Duodenal mucosa (tissue), 2 donors: ENCODE measurements at regions not wholly inside any gene's neighbourhood (a gene's known extent, or its start where the extent isn't known, plus 50 kb on each side); places are given as distances from the start of the nearest gene placed in this dataset.

Experiments used
- H3K27ac ChIP-seq: one replicate; pipeline ENCODE4 v1.7.0; 2013; ENCODE audit warnings: low read depth, low read length
- H3K27me3 ChIP-seq, 2 donors: one replicate each; pipeline ENCODE4 v1.7.0; 2013; ENCODE audit warnings: low read length in 2 of 2, control low read depth in 1 of 2; ENCODE audit not compliant: insufficient read depth in 2 of 2, control insufficient read depth in 1 of 2
- H3K36me3 ChIP-seq, 2 donors: one replicate each; pipeline ENCODE4 v1.7.0; 2013; ENCODE audit warnings: low read length in 2 of 2, control low read depth in 1 of 2; ENCODE audit not compliant: insufficient read depth in 2 of 2, control insufficient read depth in 1 of 2
- H3K4me1 ChIP-seq, 2 donors: one replicate each; pipeline ENCODE4 v1.7.0; 2013; ENCODE audit warnings: low read length in 2 of 2, control low read depth in 1 of 2; ENCODE audit not compliant: insufficient read depth in 2 of 2, control insufficient read depth in 1 of 2
- H3K4me3 ChIP-seq, 2 donors: one replicate each; pipeline ENCODE4 v1.7.0; 2013; ENCODE audit warnings: low read length in 2 of 2, low read depth in 1 of 2
- H3K9ac ChIP-seq, 2 donors: one replicate each; pipeline ENCODE4 v1.7.0; 2013; ENCODE audit warnings: low read length in 2 of 2, low read depth in 1 of 2
- H3K9me3 ChIP-seq, 2 donors: one replicate each; pipeline ENCODE4 v1.7.0; 2013; ENCODE audit warnings: low read length in 2 of 2, control low read depth in 1 of 2; ENCODE audit not compliant: control insufficient read depth in 1 of 2

DNA sequence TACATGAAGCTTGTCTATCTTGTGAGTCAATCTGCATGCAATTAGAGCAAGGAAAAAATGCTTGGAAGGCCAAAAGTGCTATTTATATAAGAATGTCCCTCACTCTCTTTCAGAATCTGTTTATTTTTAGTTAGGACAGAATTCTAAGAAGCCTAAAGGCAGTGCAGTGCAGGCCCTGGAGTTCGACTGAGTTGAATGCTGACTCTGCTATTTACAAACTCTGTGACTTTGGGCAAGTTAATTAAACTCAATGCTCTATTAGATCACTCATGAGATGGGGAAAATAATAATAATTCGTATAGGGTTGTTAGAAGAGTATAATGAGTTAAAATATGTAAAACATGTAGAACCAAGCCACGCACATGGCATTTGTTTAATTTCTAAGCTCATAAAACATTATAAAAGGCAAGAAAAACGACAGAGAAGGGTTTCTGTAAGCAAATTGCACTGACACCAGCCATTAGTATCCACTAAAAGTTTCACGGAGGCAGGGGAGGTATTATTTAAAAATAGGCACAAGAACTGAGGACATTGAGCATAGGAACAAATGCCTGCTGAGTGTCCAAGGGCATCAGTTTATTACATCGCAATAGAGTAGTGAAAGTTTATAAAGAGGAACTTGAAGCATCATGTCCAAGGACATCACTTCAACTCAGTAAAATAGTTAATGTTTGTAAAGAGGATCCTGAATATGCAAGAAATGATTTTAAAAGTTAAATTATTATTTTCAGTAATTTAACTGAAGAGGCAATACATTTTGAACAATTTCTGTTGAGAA is 115.0 kb upstream of the INPP4B start:
- Histone ChIP-seq H3K9me3 (no peaks in the 10 kb centered on the region), H3K27ac (no peak overlapping the region)

DNA sequence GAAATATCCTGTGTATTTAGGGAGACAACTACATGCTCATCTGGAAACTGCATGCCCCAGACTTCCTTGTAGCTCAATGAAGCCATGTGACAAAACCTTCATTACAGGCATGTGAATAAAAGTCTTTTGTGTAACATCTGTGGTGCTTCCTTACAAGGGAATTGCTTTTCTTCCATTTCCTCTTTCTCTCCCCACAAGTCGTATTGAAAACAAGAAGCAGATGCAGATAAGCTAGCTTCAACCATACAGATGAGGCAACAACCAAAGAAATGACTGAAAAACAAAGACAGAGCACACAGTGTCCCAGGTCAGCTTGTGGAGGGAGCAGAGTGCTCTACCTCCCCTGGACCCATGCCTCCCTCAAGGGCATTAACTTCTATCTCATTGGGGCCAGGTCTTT is 115.8 kb upstream of the INPP4B start:
- Histone ChIP-seq H3K9ac (no peak overlapping the region), H3K27ac (no peak overlapping the region), H3K36me3 (no peaks in the 10 kb centered on the region), H3K4me3 (no peak overlapping the region), H3K27me3 (no peaks in the 10 kb centered on the region), H3K9me3 (no peaks in the 10 kb centered on the region), H3K4me1 (no peaks in the 10 kb centered on the region)

More for the DNA sequence above, 115.0 kb upstream of the INPP4B start:
- Histone ChIP-seq H3K9ac (no peak overlapping the region), H3K27me3 (no peaks in the 10 kb centered on the region), H3K36me3 (no peaks in the 10 kb centered on the region), H3K4me1 (no peaks in the 10 kb centered on the region), H3K4me3 (no peak overlapping the region)

DNA sequence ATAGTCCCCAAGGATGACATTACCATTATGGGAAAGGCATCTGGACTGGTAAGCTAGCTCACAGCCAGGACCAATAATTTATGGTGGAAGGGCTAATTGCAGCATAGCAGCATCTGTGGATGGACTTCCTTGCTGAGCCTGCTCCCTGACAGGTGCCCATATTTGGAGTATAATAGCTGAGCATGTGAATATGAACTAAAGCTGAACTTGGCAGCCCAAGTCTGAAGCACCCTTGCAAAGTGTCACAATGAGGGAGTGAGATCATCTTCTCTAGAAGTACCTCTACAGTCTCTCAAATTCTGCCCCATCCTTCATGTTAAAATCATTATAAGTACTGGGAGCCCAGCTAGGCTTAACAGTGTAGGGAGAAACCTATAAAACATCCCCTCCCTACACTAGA is 128.2 kb upstream of the INPP4B start:
- Histone ChIP-seq H3K4me1 (no peaks in the 10 kb centered on the region), H3K27me3 (no peaks in the 10 kb centered on the region), H3K4me3 (no peak overlapping the region), H3K9me3 (no peaks in the 10 kb centered on the region), H3K27ac (no peak overlapping the region), H3K36me3 (no peaks in the 10 kb centered on the region), H3K9ac (no peak overlapping the region)

DNA sequence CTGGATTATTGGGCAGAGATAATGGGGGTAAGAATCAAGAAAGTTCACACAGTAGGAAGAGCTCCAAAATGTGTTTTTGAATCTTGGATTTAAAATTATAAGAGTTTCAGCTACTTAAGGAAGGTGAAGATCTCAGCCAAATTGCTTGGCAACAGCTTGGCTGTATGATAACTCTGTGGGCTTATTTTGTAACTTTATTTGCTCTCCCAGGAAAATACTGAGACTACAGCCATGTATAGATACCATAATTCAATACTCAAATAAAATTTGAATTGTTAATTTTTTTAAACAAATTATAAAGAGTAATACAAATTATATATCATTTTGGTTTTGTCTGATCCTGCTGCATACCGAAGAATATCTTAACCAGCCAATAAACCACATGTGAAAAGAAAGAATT is 129.5 kb upstream of the INPP4B start:
- Histone ChIP-seq H3K4me1 (no peaks in the 10 kb centered on the region), H3K27me3 (no peaks in the 10 kb centered on the region), H3K4me3 (no peak overlapping the region), H3K27ac (no peak overlapping the region), H3K9me3 (no peaks in the 10 kb centered on the region), H3K36me3 (no peaks in the 10 kb centered on the region), H3K9ac (no peak overlapping the region)

DNA sequence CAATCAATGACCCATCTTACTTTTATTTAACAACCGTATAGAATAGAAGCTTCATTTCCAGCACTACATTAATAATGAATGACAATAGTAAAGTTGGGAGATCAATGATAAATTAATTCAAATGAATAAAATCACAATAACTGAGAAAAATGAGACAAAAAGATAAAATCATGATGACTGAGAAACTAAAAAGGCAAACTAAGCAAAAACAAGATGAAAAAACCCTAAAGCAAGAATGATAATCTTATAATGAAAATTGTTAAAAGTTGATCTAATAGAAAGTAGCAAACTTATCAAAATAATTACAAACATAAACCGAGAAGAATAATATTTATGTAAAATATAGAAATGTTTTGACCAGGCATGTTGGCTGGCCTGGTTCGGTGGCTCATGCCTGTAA is 130.4 kb upstream of the INPP4B start:
- Histone ChIP-seq H3K36me3 (no peaks in the 10 kb centered on the region), H3K27me3 (no peaks in the 10 kb centered on the region), H3K9me3 (no peaks in the 10 kb centered on the region), H3K9ac (no peak overlapping the region), H3K4me1 (no peaks in the 10 kb centered on the region), H3K27ac (no peak overlapping the region), H3K4me3 (no peak overlapping the region)

DNA sequence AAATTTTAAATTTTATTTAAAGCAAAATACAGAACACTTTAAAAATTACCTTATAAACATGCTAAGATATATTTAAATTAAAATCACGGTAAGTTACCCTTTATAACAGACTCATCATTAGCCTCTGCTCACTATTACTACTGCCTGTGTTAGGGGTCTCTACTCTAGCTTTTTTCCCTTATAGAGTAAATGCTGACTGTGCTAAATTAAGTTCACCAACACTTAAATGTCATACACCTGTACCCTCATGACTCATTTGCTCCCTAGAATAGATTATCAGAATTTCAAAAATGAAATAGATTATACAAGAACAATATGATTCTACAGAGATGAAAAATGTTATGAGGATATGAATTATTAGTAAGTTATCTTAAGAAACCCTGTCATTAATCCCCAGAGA is 131.1 kb upstream of the INPP4B start:
- Histone ChIP-seq H3K4me3 (no peak overlapping the region), H3K27ac (no peak overlapping the region), H3K9ac (no peak overlapping the region), H3K27me3 (no peaks in the 10 kb centered on the region), H3K36me3 (no peaks in the 10 kb centered on the region), H3K4me1 (no peaks in the 10 kb centered on the region), H3K9me3 (no peaks in the 10 kb centered on the region)

DNA sequence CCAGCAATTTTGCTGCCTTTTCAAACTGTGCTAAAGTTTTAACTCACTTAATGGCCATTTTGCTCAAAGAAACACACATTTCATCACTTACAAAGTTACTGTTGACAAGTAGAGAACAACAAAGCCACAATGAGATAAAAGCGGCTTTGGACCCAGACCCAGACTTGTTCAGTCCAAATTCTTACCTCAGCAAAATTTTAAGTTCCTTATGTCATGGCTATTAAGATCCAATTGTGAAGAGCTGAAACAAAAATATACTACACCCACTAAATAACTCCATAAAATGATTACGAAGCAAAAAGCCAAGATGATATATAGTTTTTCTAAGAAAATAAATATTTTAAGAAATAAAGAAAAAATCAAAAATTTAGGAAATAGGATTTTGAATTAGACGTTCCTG is 137.0 kb upstream of the INPP4B start:
- Histone ChIP-seq H3K27ac (no peak overlapping the region), H3K9ac (no peak overlapping the region), H3K36me3 (no peaks in the 10 kb centered on the region), H3K9me3 (no peaks in the 10 kb centered on the region), H3K4me1 (no peaks in the 10 kb centered on the region), H3K4me3 (no peak overlapping the region), H3K27me3 (no peaks in the 10 kb centered on the region)

DNA sequence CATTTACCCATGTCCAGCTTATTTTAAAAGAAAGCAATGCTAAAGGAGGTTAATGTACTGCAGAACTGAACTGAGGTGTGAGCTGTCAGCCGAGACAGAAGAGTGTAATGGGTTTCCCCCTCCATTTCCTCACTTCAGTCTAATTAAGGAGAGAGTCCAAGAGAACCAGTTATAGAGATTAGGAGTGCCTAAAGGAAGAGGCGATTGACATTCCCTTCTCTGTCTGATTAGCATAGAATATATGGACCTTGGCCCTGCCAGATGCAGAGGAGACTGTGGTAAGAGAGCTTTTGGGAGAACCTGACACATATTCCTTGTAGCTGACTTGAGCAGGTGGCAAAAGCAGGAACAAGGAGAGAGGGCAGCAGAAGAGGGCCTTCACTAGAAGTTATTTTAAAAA is 137.5 kb upstream of the INPP4B start:
- Histone ChIP-seq H3K27me3 (no peaks in the 10 kb centered on the region), H3K36me3 (no peaks in the 10 kb centered on the region), H3K9ac (no peak overlapping the region), H3K4me1 (no peaks in the 10 kb centered on the region), H3K4me3 (no peak overlapping the region), H3K27ac (no peak overlapping the region), H3K9me3 (no peaks in the 10 kb centered on the region)

DNA sequence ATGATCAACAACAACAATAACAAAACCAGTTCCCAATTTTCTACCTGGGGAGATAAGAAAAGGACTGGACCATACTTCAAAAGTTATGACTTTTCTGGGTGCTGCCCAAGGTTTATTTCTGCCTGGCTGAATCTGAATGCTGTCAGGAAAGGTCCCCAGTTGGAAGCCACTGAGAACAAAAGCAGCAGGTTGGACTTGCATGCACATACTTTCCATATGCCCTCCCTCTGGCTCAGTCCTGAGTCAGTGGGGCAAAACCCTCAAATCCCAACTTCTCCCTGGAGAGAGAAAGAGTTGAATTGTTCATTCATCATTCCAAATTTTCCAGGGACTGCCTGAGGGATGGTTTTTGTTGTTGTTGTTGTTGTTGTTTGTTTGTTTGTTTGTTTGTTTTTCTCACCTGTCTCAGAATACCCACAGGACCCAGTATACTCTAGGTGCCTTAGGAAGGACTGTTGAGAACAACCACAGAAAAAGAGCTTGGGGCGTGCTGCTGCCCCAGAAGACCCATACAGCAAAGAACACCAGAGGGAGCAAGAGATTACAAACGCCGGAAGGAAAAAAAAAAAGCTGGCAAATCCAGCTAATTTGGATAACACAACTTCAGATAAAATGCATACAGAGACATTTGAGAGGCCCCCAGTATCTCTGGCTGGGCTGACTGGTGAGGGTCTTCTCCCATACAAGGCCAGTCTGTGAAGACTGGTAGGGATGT is 138.9 kb upstream of the INPP4B start:
- Histone ChIP-seq H3K4me3 (no peak overlapping the region), H3K9me3 (no peaks in the 10 kb centered on the region), H3K27me3 (no peaks in the 10 kb centered on the region), H3K36me3 (no peaks in the 10 kb centered on the region), H3K9ac (no peak overlapping the region), H3K4me1 (no peaks in the 10 kb centered on the region), H3K27ac (no peak overlapping the region)

DNA sequence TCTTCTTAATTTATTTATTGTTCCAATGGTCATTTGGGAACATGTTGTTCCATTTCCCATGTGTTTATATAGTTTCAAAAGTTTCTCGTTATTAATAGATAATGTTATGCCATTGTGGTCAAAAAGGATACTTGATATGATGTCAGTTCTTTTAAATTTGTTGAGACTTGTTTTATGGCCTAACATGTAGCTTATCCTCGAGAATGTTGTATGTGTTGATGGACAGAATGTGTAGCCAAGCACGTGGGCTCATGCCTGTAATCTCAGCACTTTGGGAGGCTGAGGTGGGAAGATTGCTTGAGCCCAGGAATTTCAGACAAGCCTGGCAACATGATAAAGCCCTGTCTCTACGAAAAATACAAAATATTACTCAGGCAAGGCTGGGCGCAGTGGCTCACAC is 168.5 kb upstream of the USP38 start:
- Histone ChIP-seq H3K9ac (no peak overlapping the region), H3K27ac (no peak overlapping the region), H3K4me3 (no peak overlapping the region), H3K27me3 (no peaks in the 10 kb centered on the region), H3K4me1 (no peaks in the 10 kb centered on the region), H3K9me3 (no peaks in the 10 kb centered on the region), H3K36me3 (no peaks in the 10 kb centered on the region)
